Uterus (tissue), 3 donors: ENCODE measurements at regions not wholly inside any gene's neighbourhood (a gene's known extent, or its start where the extent isn't known, plus 50 kb on each side); places are given as distances from the start of the nearest gene placed in this dataset.

Source experiments
- DNase-seq, 2 donors: peaks; one replicate each; pipeline ENCODE4 v3.0.0-alpha.2; 2019 to 2020
- H3K27ac ChIP-seq, 2 donors: fragments of 200-600 bp; sonication (generic); 1 replicate in 1 of 2; 2 replicates in 1 of 2; pipeline ENCODE4 v1.5.1; 2016 to 2018
- H3K27me3 ChIP-seq, 2 donors: fragments of 200-600 bp; sonication (generic); one replicate each; pipeline ENCODE4 v1.5.1; 2018 to 2019; ENCODE audit warnings: control low read depth in 1 of 2
- H3K36me3 ChIP-seq, 2 donors: fragments of 200-600 bp; sonication (generic); one replicate each; pipeline ENCODE4 v1.5.1; 2019; ENCODE audit warnings: control low read depth in 1 of 2
- H3K4me1 ChIP-seq, 2 donors: fragments of 200-600 bp; sonication (generic); one replicate each; pipeline ENCODE4 v1.5.1; 2018 to 2019; ENCODE audit warnings: control low read depth in 1 of 2
- H3K4me3 ChIP-seq, 2 donors: fragments of 200-600 bp; sonication (generic); 1 replicate in 1 of 2; 2 replicates in 1 of 2; pipeline ENCODE4 v1.5.1; 2018 to 2019; ENCODE audit warnings: mild to moderate bottlenecking in 1 of 2
- H3K9me3 ChIP-seq, 2 donors: fragments of 200-600 bp; sonication (generic); one replicate each; pipeline ENCODE4 v1.5.1; 2019; ENCODE audit warnings: control low read depth in 1 of 2
- POLR2A ChIP-seq, 2 donors: fragments of 450-650 bp; IDR thresholded peaks; one replicate each; pipeline ENCODE4 v1.6.1; 2016; ENCODE audit warnings: antibody characterized with exemption in 2 of 2, mild to moderate bottlenecking in 1 of 2, moderate library complexity in 1 of 2
- intact Hi-C: fragments of 100-400 bp; cut with DNase I; formaldehyde crosslinking; loops from one replicate; pipeline ENCODE4 v1.15.1; 2023; ENCODE audit warnings: low total_unique reads
- TF ChIP-seq, protein P1 (sequence below), 4 experiments: fragments of 200-600 bp in 2 of 4; fragments of 450-650 bp in 2 of 4; sonication (generic) in 2 of 4; IDR thresholded peaks; one replicate each; pipeline ENCODE4 v1.5.1; 2016 to 2019; ENCODE audit warnings: antibody characterized with exemption in 4 of 4, mild to moderate bottlenecking in 2 of 4, moderate library complexity in 1 of 4
- donor health status: DM: yes; HTN: yes; CAD: no.

DNA sequence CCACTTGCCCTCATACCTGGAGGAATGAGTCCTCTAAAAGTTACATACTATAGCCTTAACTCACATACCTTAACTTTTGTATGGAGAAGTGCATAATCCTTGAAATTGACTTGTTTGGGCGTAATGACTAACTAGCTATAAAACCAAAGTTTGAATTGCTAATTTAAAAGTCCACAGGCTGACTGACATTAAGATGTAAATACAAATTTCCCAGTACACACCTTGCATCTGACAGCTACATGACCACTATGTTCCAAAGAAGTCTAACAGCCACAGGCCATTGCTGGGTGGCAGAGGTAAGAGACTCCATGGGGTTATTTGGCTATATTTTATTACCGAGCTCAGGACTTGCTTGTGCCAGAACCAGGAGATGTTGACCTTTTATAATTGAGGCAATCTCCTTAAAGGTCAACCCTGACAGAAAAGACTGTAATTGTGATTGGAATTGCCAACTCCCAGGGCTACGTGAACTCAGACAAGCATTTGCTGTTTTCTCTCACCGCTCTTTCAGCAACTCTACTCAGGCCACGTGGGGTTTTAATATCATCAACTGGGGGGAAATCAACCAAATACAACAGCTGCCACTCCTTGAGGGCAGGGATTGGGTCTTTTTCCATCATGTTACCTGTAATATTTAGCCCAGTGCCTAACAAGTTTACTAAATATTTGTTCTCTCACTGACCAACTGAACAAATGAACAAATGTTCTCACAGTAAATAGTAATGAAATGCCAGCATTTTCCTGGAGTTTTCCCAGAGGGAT, 139.9 kb downstream of the SEMA6D start:
- Histone ChIP-seq H3K27ac (no peak overlapping the region), H3K36me3 (no peaks in the 10 kb centered on the region), H3K4me3 (no peak overlapping the region), H3K27me3 (no peaks in the 10 kb centered on the region), H3K4me1 (no peaks in the 10 kb centered on the region), H3K9me3 (no peaks in the 10 kb centered on the region)
- TF ChIP-seq POLR2A (IDR thresholded peaks at IDR 0.05), result no peak
- TF ChIP-seq, protein P1, sequence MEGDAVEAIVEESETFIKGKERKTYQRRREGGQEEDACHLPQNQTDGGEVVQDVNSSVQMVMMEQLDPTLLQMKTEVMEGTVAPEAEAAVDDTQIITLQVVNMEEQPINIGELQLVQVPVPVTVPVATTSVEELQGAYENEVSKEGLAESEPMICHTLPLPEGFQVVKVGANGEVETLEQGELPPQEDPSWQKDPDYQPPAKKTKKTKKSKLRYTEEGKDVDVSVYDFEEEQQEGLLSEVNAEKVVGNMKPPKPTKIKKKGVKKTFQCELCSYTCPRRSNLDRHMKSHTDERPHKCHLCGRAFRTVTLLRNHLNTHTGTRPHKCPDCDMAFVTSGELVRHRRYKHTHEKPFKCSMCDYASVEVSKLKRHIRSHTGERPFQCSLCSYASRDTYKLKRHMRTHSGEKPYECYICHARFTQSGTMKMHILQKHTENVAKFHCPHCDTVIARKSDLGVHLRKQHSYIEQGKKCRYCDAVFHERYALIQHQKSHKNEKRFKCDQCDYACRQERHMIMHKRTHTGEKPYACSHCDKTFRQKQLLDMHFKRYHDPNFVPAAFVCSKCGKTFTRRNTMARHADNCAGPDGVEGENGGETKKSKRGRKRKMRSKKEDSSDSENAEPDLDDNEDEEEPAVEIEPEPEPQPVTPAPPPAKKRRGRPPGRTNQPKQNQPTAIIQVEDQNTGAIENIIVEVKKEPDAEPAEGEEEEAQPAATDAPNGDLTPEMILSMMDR (IDR thresholded peaks at IDR 0.05), result no peak
- intact Hi-C loops, result no loop called here
- DNase-seq, result no peak

DNA sequence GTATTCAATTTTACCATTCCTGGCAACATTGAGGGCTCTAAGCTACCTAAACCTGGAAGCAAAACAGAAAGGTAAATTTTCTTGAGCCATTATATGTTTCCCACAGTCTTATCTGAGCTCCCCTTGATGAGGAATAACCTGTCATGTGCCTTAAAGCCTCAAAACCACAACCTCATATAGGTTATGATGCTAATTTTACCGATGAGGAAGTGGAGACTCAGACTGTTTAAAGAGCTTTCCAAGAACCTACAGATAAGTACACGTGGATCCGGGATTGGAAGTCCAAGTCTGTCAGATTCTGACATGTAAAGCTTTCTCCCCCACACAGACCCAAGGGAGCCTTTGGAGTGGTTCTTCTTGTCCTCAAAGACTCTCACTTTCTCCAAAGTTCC, 140.5 kb downstream of the SEMA6D start:
- intact Hi-C loops, result no loop called here
- TF ChIP-seq POLR2A (IDR thresholded peaks at IDR 0.05), result no peak
- TF ChIP-seq, protein P1 (IDR thresholded peaks at IDR 0.05), result no peak
- H3K27ac ChIP-seq, result no peak overlapping the region
- no peak for DNase-seq
- H3K27me3 ChIP-seq, result no peaks in the 10 kb centered on the region
- no peaks in the 10 kb centered on the region for H3K36me3 ChIP-seq
- H3K9me3 ChIP-seq, result no peaks in the 10 kb centered on the region
- no peak overlapping the region for H3K4me3 ChIP-seq
- no peaks in the 10 kb centered on the region for H3K4me1 ChIP-seq

DNA sequence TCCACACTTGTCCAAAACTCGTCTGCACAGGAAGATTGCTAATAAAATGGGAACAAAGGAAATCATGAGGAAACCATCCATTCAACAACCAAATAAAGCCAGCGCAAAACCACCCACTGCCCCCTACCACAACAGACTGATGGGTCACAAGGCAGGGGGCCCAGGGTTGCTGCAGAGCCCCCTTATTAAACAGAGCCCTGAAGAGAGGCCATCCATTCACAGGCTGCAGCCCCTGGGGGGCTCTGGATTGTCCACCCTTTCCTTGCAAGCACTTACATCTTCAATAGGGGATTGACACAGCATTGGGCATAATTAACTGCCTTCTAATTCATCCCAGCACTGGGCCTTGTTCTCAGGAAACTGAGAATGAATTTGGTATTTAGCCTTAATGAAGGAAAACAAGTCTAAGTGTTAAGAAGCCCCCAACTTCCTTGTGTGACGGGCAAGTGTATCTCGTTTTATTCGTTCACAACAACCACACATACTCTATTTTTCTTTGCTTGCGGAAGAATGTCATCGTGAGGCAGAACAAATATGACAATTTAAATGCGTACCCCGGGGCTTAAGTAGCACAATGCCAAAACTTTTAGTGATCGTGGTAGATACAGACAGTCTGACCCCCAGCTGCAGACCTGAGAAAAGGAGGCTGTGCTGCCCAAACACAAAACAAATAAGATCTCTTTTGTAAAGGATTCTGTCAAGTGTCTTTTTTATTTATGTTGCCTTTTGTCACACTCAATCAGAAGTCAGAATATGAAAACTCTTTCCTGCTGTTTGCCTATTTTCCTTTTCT, 144.0 kb downstream of the SEMA6D start:
- no peaks in the 10 kb centered on the region for H3K36me3 ChIP-seq
- no peak for TF ChIP-seq POLR2A (IDR thresholded peaks at IDR 0.05)
- TF ChIP-seq, protein P1 (IDR thresholded peaks at IDR 0.05), result no peak
- H3K4me1 ChIP-seq, result no peaks in the 10 kb centered on the region
- intact Hi-C loops, result no loop called here
- no peak for DNase-seq
- H3K9me3 ChIP-seq, result no peaks in the 10 kb centered on the region
- no peak overlapping the region for H3K27ac ChIP-seq
- no peak overlapping the region for H3K4me3 ChIP-seq
- H3K27me3 ChIP-seq, result no peaks in the 10 kb centered on the region

DNA sequence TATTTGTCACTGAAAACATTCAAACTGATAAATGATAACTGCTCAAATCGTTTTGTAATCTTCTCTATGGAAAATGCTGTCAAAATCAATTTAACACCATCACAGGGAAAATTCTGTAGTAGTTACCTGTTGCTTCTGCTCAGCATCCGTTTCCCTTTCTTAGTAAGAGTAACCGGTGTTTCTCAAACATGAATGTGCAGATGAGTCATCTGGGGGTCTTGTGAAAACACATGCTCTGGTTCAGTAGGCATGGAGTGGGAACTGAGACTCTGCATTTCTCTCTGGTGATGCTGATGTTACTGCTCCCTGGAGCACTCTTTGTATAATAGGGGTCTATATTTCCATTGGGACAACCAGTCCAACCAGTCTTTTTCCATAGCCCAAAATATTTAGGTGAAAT, 145.1 kb downstream of the SEMA6D start:
- H3K4me3 ChIP-seq, result no peak overlapping the region
- H3K36me3 ChIP-seq, result no peaks in the 10 kb centered on the region
- no peaks in the 10 kb centered on the region for H3K9me3 ChIP-seq
- H3K27me3 ChIP-seq, result no peaks in the 10 kb centered on the region
- no peak for DNase-seq
- TF ChIP-seq POLR2A (IDR thresholded peaks at IDR 0.05), result no peak
- TF ChIP-seq, protein P1 (IDR thresholded peaks at IDR 0.05), result no peak
- H3K27ac ChIP-seq, result no peak overlapping the region
- intact Hi-C loops, result no loop called here
- H3K4me1 ChIP-seq, result no peaks in the 10 kb centered on the region

DNA sequence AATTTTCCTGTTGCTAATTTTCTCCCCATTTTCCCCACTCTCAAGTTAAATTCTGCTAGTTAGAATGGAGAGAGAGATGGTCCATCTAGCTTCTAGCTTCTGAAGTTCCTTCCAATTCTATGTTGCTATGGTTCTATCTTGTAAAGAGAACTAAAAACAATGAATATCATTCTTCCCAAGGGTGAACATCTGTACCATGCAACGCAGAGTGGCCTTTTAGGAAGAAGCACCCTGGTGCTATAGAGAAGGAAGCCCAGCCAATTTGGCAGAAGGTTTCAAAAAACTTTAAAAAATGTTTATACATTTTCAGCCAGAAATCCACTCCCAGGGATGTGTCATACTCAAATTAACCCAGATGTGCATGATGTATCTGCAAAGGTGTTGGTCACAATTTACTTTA, 149.1 kb downstream of the SEMA6D start:
- Histone ChIP-seq H3K9me3 (no peaks in the 10 kb centered on the region), H3K27ac (no peak overlapping the region), H3K27me3 (no peaks in the 10 kb centered on the region), H3K4me1 (no peaks in the 10 kb centered on the region), H3K4me3 (no peak overlapping the region), H3K36me3 (no peaks in the 10 kb centered on the region)
- intact Hi-C loops, result no loop called here
- no peak for DNase-seq
- no peak for TF ChIP-seq POLR2A (IDR thresholded peaks at IDR 0.05)
- TF ChIP-seq, protein P1 (IDR thresholded peaks at IDR 0.05), result no peak
